ENCODE measurements at regions not wholly inside any gene's neighbourhood (a gene's known extent, or its start where the extent isn't known, plus 50 kb on each side); places are given as distances from the start of the nearest gene placed in this dataset.

DNA sequence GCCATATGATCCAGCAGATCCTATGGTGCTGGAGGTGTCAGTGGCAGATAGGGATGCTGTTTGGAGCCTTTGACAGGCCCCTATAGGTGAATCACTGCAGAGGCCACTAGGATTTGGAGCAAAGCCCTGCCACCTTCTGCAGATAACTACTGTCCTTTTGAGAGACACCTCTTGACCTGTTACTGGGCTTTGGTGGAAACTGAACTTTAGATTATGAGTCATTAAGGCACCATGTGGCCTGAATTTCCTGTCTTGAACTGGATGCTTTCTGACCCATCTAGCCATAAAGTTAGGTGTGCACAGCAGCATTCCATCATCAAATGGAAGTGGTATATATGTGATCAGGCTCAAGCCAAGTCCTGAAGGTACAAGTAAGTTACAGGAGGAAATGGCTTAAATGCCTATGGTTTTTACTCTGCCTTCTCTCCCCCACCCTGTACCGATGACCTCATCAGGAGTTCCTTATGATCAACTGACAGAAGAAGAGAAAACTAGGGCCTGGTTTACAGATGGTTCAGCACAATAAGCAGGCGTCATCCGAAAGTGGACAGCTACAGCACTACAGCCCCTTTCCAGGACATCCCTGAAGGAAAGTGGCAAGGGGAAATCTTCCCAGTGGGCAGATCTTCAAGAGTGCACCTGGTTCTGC lies 565.6 kb upstream of the AGTR1 start:
- DNase-seq (ENCODE audit: low spot score) (no peak), ATAC-seq (no peak)

DNA sequence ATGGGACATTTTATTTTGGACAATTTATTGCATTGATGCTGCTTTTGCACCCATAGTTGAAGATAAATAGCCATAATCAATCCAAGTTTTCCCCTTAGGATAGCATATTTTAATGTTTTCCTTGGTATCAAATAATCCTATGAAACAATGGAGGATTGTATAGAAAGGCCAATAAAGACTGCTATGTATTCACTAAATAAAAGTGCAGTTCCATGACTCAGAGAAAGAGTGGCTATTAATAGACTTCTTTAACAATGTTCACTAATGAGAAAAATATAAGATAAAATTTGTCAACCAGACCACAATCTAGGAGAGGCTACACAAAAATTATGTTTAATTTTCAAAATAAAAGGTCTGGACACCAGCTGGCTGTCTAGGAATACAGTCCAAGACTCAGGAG lies 560.9 kb upstream of the AGTR1 start:
- no peak for ATAC-seq

DNA sequence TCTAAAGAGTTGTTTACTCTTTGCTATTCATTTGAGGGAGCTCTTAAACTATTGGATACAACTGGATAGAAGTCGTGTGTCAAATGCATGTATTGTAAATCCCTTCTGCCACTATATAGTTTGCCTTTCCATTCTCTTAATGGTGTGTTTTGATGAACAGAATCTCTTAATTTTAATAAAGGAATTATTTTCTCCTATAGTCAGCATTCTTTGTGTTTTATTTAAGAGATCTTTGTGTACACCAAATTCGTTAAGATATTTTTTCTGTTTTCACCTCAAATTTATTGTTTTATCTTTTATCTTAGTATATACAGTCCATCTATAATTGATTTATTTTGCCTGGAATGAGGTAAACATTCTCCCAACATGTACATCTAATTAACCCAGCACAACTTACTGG lies 551.5 kb upstream of the AGTR1 start:
- DNase-seq (ENCODE audit: low spot score) = no peak
- no peak for ATAC-seq

More for the DNA sequence above, 560.9 kb upstream of the AGTR1 start:
- DNase-seq (ENCODE audit: low spot score) = no peak

DNA sequence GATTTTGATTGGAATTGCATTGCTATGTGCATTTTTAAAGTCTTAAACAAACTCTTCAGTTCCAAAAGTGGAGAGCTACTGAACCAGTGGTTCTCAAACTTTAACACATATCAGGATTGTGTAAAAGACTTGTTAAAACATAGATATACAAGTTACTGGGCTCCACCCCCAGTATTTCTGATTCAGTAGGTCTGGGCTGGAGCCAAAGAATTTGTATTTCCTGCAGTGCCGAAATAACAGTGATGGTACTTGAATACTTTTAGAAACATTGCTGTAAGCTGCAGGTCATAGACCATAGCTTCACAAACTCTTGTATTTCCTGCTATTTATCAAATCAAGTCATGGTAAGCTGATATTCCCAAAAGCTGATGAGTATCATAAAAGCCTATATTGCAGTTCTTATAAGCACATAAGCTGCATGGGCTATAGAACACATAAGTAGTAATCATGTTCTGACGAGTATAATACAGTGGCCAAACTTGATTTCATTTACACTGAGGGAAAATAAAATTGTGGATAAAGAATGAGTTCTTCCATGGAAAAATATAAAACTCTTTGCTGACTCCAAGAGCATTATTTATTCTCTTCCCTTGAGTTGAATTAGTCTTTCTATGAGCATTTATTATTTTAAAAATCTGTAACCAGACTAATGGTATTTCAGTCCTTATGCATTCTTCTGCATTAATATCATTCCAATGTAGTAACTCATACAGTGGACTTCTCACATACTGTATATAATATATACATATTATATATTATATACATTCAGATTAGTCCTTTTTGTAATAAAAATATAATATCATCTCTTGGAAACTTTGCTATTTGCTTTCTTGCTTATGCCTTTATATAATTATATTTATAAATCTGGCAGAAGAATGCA lies 550.5 kb upstream of the AGTR1 start:
- DNase-seq (ENCODE audit: low spot score) = no peak
- no peak for ATAC-seq

DNA sequence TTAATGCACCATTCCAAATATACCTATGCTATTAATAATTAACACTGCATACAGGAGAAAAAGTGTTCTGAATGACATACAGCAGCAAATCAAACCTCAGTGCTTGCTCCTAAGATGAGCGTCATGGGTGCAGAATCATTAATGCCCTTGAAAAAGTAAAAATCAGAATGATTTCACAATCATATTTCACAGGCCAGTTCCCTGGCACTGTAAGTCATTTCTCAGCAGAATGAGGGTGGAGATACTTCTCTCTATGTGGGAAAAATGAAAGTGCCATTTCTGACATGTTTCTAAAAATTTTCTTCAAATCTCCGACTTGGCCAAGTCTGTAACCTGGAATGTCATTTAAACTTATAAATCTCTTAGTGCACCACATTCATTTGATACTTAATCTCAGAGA lies 549.8 kb upstream of the AGTR1 start:
- no peak for ATAC-seq
- no peak for DNase-seq (ENCODE audit: low spot score)

DNA sequence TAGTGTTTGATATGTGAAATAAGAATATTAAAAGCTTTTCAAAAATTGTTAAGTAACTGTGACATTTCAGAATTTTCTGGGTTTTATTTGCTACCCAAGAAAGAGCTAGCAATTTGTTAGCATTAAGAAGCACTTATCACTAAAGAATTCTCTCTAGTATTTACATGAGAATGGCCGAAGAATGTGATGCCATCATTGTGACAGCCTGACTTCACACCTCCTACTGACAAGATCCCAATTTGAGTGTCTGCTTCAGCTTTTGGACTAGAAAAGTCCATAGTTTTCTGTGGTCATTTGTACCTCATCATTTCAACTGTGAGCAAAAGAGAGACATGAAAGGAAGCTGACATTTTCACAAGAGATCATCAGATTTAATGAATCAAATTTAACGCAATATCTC lies 548.1 kb upstream of the AGTR1 start:
- ATAC-seq = no peak
- no peak for DNase-seq (ENCODE audit: low spot score)

DNA sequence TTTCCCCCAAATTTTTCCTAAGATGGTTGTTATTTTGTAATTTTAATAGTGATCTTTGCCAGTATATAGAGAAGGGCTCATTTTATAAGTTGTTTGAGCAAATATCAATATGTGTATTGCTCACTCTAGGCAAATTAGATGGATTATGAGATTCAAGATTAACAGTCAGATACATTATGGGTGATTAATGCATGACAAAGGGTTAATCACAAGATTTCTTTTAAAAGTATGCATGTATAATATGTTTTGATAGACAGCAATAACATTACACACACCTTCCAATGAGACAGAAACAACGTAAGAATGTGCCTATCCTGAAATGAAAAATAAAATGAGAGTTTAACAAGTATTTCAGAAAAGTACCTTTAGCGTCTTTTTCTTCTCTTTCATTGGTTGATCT lies 547.6 kb upstream of the AGTR1 start:
- no peak for ATAC-seq
- no peak for DNase-seq (ENCODE audit: low spot score)

DNA sequence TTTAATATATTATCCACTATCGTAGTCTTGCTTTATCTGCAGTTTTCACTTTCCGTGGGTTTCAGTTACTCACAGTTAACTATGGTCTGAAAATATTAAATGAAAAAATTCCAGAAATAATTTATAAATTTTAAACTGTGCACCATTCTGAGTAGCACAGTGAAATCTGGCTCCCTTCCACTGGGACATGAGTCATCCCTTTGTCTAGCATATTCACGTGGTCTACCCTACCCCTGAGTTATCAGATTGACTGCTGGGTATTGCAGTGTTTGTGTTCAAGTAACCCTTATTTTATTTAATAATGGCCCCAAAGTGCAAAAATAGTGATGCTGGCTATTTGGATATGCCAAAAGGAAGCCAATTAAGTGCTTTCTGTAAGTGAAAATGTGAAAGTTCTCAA lies 539.5 kb upstream of the AGTR1 start:
- DNase-seq (ENCODE audit: low spot score) (no peak), ATAC-seq (no peak)

DNA sequence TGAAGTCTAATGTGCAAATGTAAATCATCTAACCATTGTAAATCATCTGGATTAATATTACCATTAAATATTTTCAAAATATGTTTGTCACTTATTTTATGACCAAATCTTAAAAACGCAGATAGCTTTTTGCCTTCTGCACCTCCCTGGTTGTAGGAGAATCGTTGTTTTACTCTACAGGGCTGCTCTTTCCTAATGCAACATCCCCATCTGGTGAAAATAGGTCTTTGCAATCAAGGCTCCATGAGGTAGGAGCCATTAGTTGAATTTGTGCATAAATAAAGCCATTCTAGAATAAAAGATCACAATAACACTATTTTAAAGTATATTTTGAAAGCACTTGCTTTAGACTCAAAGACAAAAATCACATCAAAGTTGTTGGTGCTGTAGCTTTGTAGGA lies 535.6 kb upstream of the AGTR1 start:
- ATAC-seq = no peak
- DNase-seq (ENCODE audit: low spot score) = no peak

DNA sequence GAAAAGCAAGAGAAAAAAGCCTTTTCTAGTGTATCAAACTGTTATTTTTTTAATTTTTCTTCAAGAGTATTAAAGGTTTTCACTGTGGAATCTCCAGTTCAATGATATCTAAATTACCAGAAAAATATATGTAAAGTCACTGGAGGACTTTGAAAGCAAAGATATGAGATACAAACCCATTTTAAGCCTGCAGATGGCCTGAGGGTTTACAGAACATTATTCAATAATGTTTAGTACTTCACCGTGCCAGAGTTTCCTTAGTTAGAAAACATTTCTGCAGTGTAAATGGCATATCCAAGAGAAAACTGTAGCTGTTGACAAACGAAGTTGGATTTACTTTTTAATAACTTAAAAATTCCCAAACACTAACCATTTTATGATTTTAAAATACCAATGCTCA lies 529.4 kb upstream of the AGTR1 start:
- DNase-seq (ENCODE audit: low spot score) (no peak), ATAC-seq (no peak)

DNA sequence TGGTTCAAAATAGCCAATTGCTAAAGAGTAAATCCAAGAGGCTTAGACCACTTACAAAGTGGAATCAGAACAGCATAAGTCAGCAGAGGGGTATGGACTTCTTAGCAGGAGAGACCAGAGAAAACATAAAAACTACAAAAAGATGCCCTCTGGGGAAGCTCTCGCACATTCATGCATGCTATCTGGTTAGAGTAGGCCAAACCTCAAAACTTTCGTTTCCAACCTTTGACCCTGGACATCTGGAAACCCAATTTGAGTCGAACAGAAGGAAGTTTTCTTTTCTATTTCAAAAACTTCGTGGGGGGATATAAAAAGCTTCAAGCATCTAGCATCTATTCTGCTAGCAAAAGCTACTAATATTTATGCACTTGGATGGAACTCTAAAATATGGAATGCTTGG lies 523.9 kb upstream of the AGTR1 start:
- ATAC-seq (no peak), DNase-seq (ENCODE audit: low spot score) (no peak)

DNA sequence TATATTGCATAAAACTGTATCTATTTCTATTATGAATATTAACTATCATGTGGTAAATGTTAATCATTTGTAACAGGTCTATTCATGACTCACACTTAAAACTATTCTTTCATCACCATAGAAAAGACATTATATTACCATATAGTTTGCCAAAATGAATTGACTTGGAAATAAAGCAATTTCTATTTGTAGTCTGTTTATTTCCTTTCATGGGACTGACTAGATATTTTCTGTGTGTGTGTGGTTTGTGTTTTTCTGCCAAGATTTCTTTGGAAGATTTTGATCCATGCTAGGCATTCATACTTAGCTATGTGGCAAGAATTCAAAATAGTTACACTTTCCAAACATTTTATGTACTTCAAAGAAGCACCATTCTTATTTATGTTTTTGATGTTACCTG lies 522.5 kb upstream of the AGTR1 start:
- ATAC-seq (no peak), DNase-seq (ENCODE audit: low spot score) (no peak)

DNA sequence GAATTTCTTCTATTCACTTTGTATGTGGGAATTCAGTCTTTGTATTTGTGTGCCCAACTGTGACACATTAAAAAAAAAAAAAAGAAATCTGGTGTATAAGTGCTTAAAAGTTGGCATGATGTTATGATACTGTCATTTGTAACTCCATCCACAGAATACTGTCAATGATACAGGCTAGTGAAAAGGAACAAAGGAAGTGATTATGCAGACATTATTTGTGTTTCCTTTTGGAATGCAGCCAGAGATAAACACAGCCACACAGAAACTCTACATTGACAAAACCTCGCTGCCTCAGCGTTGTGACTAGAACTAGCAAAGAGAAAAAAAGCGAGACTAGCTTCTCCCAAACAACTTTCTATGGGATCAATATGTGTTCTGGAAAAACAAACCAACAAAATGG lies 519.2 kb upstream of the AGTR1 start:
- ATAC-seq = no peak
- no peak for DNase-seq (ENCODE audit: low spot score)

DNA sequence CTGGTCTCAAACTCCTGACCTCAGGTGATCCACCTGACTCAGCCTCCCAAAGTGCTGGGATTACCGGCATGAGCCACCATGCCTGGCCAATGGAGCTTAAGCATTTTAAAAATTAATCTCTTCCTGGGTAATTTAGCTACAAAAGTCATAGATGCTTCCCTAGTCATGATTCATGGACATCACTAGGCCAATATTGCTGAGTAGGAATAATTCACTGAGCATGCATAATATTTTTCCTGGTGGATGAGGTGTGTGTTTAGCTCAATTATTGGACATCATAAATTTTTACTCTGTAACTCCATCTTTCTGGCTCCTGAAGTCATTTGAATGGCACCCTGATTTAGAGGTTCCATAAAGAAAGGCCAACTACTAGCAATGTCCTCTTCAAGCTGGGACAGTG lies 512.9 kb upstream of the AGTR1 start:
- ATAC-seq = no peak
- no peak for DNase-seq (ENCODE audit: low spot score)

DNA sequence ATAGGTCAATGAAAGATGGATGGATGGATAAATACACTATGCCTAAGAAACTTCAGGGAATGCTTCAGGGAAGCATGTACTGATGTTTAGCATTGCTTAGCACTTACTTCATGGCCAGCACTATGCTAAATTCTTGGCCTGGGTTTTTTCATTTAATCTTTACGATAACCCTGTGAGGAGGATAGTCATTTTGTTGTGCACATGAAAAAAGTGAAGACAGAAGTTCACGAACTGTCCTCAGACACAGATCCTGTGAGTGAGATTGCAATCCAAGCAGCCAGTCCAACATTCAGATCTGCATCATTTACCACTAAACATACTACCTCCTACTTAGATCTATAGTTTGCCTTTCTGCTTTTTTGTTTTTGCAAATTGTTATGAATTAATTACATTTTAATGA lies 510.8 kb upstream of the AGTR1 start:
- DNase-seq (ENCODE audit: low spot score) = no peak
- no peak for ATAC-seq

DNA sequence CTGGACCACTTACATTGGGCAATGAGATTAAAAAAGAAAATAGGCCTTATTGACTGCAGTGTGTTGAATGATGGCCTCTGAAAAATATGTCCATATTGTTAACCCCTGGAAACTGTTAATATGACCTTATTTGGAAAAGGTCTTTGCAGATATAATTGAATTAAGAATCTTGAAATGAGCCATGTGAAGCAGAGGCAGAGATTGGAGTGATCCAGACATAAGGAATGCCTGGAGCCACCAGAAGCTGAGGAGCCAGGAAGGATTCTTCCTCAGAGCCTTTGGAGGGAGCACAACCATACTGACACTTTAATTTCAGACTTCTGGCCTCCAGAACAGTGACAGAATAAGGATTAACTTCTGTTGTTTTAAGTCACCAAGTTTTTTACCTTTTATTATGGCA lies 510.4 kb upstream of the AGTR1 start:
- no peak for DNase-seq (ENCODE audit: low spot score)
- no peak for ATAC-seq

DNA sequence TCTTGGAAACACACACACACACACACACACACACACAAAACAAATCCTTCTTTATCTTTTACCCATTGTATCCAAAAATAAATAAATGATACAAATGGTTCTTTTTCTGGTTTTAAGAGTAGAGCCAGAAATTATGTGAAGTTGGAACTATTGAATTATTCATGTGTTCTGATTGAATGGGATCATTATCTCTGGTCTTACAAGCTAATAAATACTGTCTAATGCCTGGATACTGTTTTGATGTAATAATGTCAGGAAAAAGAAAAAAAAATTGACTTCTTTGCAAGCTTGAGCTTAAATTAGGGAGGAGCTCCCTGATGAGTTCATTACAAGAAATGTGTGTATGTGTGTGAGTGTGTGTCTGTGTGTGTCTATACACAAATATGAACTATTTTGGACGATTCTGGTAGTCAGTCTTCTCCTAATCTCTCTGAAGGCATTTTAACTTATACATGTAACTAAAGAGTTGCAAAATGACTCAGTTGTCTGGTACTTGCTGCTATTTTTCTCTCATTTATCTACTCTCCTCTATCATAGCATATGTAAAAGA lies 507.2 kb upstream of the AGTR1 start:
- ATAC-seq (no peak), DNase-seq (ENCODE audit: low spot score) (no peak)

DNA sequence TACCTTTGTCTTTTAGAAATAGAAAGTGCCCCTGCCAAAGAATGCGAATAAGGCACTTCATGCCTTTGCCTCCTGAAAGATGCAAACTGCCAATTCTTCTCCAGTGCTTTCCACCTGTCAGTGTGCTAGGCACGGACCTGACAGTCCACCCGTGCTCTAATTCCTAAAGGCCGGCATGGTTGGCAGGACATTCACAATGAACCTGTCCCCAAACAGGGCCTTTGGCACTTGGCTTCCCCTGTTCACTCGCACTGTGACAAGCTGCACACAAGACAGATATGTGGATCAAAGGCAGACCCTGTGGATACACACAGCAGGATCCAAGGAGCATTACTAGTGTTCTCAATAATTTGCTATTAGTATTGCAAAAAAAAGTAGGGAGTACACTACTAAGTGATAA lies 505.7 kb upstream of the AGTR1 start:
- ATAC-seq = no peak
- no peak for DNase-seq (ENCODE audit: low spot score)

DNA sequence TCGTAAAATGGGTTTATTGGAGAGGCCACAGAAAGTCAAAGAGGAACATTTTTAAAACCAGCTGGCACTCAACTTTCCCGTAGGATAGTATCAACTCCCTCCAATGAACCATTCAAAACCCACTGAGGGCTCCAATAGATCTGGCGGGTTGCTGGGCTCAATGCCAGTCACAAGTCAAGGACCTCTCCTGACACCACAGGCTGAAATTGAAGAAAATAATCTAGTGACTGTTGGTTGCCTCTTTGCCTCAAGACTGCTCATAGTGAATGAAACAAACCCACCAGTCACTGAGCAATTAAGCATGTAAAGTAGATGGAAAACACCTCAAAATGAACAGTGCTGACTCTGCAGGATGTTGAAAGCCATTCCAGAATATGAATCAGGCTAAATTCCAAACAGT lies 500.6 kb upstream of the AGTR1 start:
- ATAC-seq (no peak), DNase-seq (ENCODE audit: low spot score) (no peak)

DNA sequence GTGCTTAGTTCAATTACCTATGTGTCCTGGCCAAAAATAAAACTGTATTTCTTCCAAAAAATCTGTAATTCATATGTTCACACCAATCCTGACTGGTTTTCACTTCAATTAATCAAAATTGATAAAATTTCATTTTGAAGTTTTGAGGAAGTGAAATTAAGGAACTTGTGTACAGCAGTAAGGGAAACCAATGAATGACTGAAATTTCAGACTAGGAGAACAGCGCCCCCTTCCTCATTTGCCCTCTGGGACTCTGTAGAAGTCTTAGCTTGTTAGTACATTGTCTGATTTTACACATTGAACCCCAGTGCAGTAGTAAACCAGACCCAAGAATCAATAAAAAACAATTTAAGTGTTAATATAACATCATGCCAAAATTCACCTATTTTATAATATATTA lies 495.3 kb upstream of the AGTR1 start:
- DNase-seq (ENCODE audit: low spot score) (no peak), ATAC-seq (no peak)

DNA sequence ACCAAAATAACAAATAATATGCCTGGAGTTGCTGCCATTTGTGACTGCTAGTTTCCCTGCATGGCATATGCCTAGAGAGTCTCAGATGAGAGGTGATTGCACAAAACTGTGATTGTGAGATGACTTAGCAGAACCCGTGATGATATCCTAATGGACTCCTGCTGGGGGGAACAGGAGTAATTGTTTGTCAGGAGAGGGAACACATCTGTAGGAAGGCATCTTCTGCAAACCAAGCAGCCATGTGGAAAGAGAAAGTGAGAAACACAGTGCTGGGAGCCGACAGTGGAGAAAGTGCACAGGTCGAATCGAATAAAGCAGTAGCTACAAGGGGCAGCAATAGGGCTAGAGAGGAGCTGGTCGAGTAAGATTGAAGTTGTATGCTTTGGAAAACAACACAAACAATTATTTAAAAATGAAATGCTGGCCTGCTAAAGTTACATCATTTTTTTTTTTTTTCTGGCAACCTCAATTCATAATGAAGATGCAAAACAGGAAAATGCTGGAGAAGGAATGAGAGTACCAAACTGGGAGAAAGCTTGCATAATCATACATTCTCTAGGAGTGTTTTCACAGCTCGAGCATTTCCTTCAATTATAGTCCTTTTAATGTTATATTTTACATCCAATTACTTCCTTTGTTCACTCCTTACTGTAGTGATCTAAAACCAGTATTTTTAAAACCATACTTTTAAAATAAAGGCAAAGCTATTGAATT lies 494.2 kb upstream of the AGTR1 start:
- DNase-seq (ENCODE audit: low spot score) (no peak), ATAC-seq (no peak)

DNA sequence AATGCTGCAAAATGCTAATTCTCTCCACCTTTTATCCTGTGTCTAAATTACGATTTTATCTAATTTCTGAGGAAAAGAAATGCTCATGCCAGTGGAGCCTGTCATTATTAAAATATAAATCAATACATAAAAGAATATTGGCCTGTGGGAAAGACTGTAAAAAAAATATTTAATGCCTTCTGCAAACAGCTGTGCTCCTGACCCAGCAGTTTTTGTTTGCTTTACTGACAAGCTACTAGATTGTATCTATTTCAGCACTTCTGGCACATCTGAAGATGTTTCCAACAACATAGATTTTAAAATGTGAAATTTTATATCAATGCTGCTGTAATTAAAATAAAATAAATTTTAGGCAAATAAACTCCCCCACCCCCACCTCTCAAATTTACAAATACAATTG lies 493.6 kb upstream of the AGTR1 start:
- no peak for DNase-seq (ENCODE audit: low spot score)
- ATAC-seq = no peak
